ENCODE measurements at regions not wholly inside any gene's neighbourhood (a gene's known extent, or its start where the extent isn't known, plus 50 kb on each side); places are given as distances from the start of the nearest gene placed in this dataset.

- H3K36me3 Mint-ChIP-seq (ENCODE audit: insufficient read depth, unreplicated experiment) = no peaks in the 10 kb centered on the region
These were observed 98.2 kb upstream of the SLCO6A1 start for GRCh38 chr5:102596951-102597350.

GRCh38 chr5:102599289-102599688, 100.5 kb upstream of the SLCO6A1 start:
- H3K36me3 Mint-ChIP-seq (ENCODE audit: insufficient read depth, unreplicated experiment) = no peaks in the 10 kb centered on the region
- POLR2A ChIA-PET = no interaction called here
- intact Hi-C loops (cut with micrococcal nuclease; ENCODE audit: unreplicated experiment) = no loop called here
- no peaks in the 10 kb centered on the region for H3K27me3 Mint-ChIP-seq (ENCODE audit: insufficient read depth, unreplicated experiment)
- Histone ChIP-seq H3K4me1 (no peaks in the 10 kb centered on the region), H3K27me3 (replicated peaks; ENCODE audit: control insufficient read depth, insufficient read depth, low read length) (no peaks in the 10 kb centered on the region), H3K4me3 (ENCODE audit: low read depth, low read length) (no peak overlapping the region), H3K36me3 (ENCODE audit: control insufficient read depth, insufficient read depth, low read length) (no peaks in the 10 kb centered on the region), H3K9me3 (no peaks in the 10 kb centered on the region)
- H3K4me3 Mint-ChIP-seq (ENCODE audit: unreplicated experiment) = no peak overlapping the region
- DNase-seq = no peak
- H3K4me1 Mint-ChIP-seq (ENCODE audit: low read depth, unreplicated experiment) = no peaks in the 10 kb centered on the region
- CTCF ChIA-PET = no interaction called here
- TF ChIP-seq CTCF (IDR thresholded peaks at IDR 0.05; ENCODE audit: insufficient read depth in 1 of 2, low read depth in 1 of 2, low read length in 1 of 2, severe bottlenecking in 1 of 2, unreplicated experiment in 1 of 2) = no peak
- H3K27ac Mint-ChIP-seq (ENCODE audit: unreplicated experiment) = no peak overlapping the region
- peaks cover 4% of the 10 kb centered on the region for H3K9me3 Mint-ChIP-seq (ENCODE audit: unreplicated experiment)
- BruUV-seq (replicated peaks) = no TSS peak

More at GRCh38 chr5:102596951-102597350, 98.2 kb upstream of the SLCO6A1 start:
- H3K4me3 ChIP-seq (ENCODE audit: low read depth, low read length) = no peak overlapping the region
- no peak for DNase-seq
- no peaks in the 10 kb centered on the region for H3K27me3 ChIP-seq (replicated peaks; ENCODE audit: control insufficient read depth, insufficient read depth, low read length)
- no TSS peak for BruUV-seq (replicated peaks)
- Mint-ChIP-seq H3K4me1 (ENCODE audit: low read depth, unreplicated experiment) (peaks cover 6% of the 10 kb centered on the region), H3K27me3 (ENCODE audit: insufficient read depth, unreplicated experiment) (no peaks in the 10 kb centered on the region), H3K9me3 (ENCODE audit: unreplicated experiment) (peaks cover 12% of the 10 kb centered on the region), H3K27ac (ENCODE audit: unreplicated experiment) (no peak overlapping the region), H3K4me3 (ENCODE audit: unreplicated experiment) (no peak overlapping the region)
- H3K4me1 ChIP-seq = peaks cover 9% of the 10 kb centered on the region
- TF ChIP-seq CTCF (IDR thresholded peaks at IDR 0.05; ENCODE audit: insufficient read depth in 1 of 2, low read depth in 1 of 2, low read length in 1 of 2, severe bottlenecking in 1 of 2, unreplicated experiment in 1 of 2) = no peak
- ChIA-PET POLR2A (no interaction called here), CTCF (no interaction called here)
- H3K36me3 ChIP-seq (ENCODE audit: control insufficient read depth, insufficient read depth, low read length) = no peaks in the 10 kb centered on the region
- intact Hi-C loops (cut with micrococcal nuclease; ENCODE audit: unreplicated experiment) = no loop called here
- H3K9me3 ChIP-seq = no peaks in the 10 kb centered on the region

GRCh38 chr5:102600964-102601363, 102.2 kb upstream of the SLCO6A1 start:
- Histone ChIP-seq H3K27me3 (replicated peaks; ENCODE audit: control insufficient read depth, insufficient read depth, low read length) (no peaks in the 10 kb centered on the region), H3K4me3 (ENCODE audit: low read depth, low read length) (no peak overlapping the region), H3K9me3 (no peaks in the 10 kb centered on the region), H3K36me3 (ENCODE audit: control insufficient read depth, insufficient read depth, low read length) (no peaks in the 10 kb centered on the region), H3K4me1 (no peaks in the 10 kb centered on the region)
- Mint-ChIP-seq H3K9me3 (ENCODE audit: unreplicated experiment) (no peaks in the 10 kb centered on the region), H3K36me3 (ENCODE audit: insufficient read depth, unreplicated experiment) (no peaks in the 10 kb centered on the region), H3K27me3 (ENCODE audit: insufficient read depth, unreplicated experiment) (no peaks in the 10 kb centered on the region), H3K4me3 (ENCODE audit: unreplicated experiment) (no peak overlapping the region), H3K27ac (ENCODE audit: unreplicated experiment) (no peak overlapping the region), H3K4me1 (ENCODE audit: low read depth, unreplicated experiment) (no peaks in the 10 kb centered on the region)
- DNase-seq = no peak
- BruUV-seq (replicated peaks) = no TSS peak
- ChIA-PET CTCF (no interaction called here), POLR2A (no interaction called here)
- intact Hi-C loops (cut with micrococcal nuclease; ENCODE audit: unreplicated experiment) = no loop called here
- TF ChIP-seq CTCF (IDR thresholded peaks at IDR 0.05; ENCODE audit: insufficient read depth in 1 of 2, low read depth in 1 of 2, low read length in 1 of 2, severe bottlenecking in 1 of 2, unreplicated experiment in 1 of 2) = no peak
